Esophagus squamous epithelium (tissue), 4 donors: ENCODE measurements at regions not wholly inside any gene's neighbourhood (a gene's known extent, or its start where the extent isn't known, plus 50 kb on each side); places are given as distances from the start of the nearest gene placed in this dataset.

Source experiments
- CTCF ChIP-seq, 6 experiments: fragments of 450-650 bp in 4 of 6; fragments of 200-600 bp in 2 of 6; sonication (generic) in 2 of 6; IDR thresholded peaks; one replicate each; pipeline ENCODE4 v1.5.1; 2016 to 2019; ENCODE audit warnings: antibody characterized with exemption in 6 of 6, mild to moderate bottlenecking in 4 of 6, moderate library complexity in 4 of 6
- POLR2A ChIP-seq, 4 donors: fragments of 450-650 bp; IDR thresholded peaks; one replicate each; pipeline ENCODE4 v1.6.1; 2017; ENCODE audit warnings: antibody characterized with exemption in 4 of 4, mild to moderate bottlenecking in 4 of 4, moderate library complexity in 3 of 4

GRCh38 chr5:10896016-10896415, 135.0 kb upstream of the DAP start:
- no peak for TF ChIP-seq CTCF (IDR thresholded peaks at IDR 0.05)
- TF ChIP-seq POLR2A (IDR thresholded peaks at IDR 0.05) = no peak
